Mesenchymal stem cell (in vitro differentiated cells and primary cell): ENCODE measurements at regions not wholly inside any gene's neighbourhood (a gene's known extent, or its start where the extent isn't known, plus 50 kb on each side); places are given as distances from the start of the nearest gene placed in this dataset.
A peak's percentile ranks its signal among the peaks of the same experiment; 100 is the strongest.

Experiments used
- DNase-seq: peaks from one replicate; pipeline ENCODE4 v3.0.0-alpha.2; 2013
- H2AFZ ChIP-seq: one replicate; pipeline ENCODE4 v1.6.1; 2013; ENCODE audit warnings: low read depth, mild to moderate bottlenecking, control low read depth, inconsistent platforms, low read length, moderate library complexity
- H2AK5ac ChIP-seq: 2 replicates; pipeline ENCODE4 v1.6.1; 2013; ENCODE audit warnings: low read length, moderate library complexity, mild to moderate bottlenecking, inconsistent platforms; ENCODE audit not compliant: severe bottlenecking
- H2BK120ac ChIP-seq: one replicate; pipeline ENCODE4 v1.6.1; 2013; ENCODE audit warnings: low read depth, mild to moderate bottlenecking, inconsistent platforms, low read length, moderate library complexity
- H2BK12ac ChIP-seq, 2 experiments: one replicate each; pipeline ENCODE4 v1.6.1; 2013; ENCODE audit warnings: inconsistent platforms in 2 of 2, low read length in 2 of 2, mild to moderate bottlenecking in 2 of 2, moderate library complexity in 2 of 2, control low read depth in 1 of 2
- H2BK15ac ChIP-seq: one replicate; pipeline ENCODE4 v1.6.1; 2013; ENCODE audit warnings: mild to moderate bottlenecking, low read depth, inconsistent platforms; ENCODE audit not compliant: poor library complexity, severe bottlenecking
- H2BK5ac ChIP-seq: 2 replicates; pipeline ENCODE4 v1.6.1; 2013; ENCODE audit warnings: low read depth, mild to moderate bottlenecking, low read length, control low read depth, inconsistent platforms; ENCODE audit not compliant: poor library complexity, severe bottlenecking
- H3K14ac ChIP-seq, 2 experiments: one replicate each; pipeline ENCODE4 v1.6.1; 2013; ENCODE audit warnings: inconsistent platforms in 2 of 2, low read length in 2 of 2, control low read depth in 1 of 2, mild to moderate bottlenecking in 1 of 2, moderate library complexity in 1 of 2
- H3K18ac ChIP-seq, 2 experiments: one replicate each; pipeline ENCODE4 v1.6.1; 2013; ENCODE audit warnings: inconsistent platforms in 2 of 2, low read length in 2 of 2, control low read depth in 1 of 2, low read depth in 1 of 2, mild to moderate bottlenecking in 1 of 2
- H3K23ac ChIP-seq, 2 experiments: one replicate each; pipeline ENCODE4 v1.6.1; 2013; ENCODE audit warnings: inconsistent platforms in 2 of 2, low read length in 2 of 2, mild to moderate bottlenecking in 2 of 2, moderate library complexity in 2 of 2, control low read depth in 1 of 2
- H3K27ac ChIP-seq: 2 replicates; pipeline ENCODE4 v1.5.1; 2013; ENCODE audit warnings: mild to moderate bottlenecking, moderate library complexity, low read length, control low read depth, inconsistent platforms; ENCODE audit not compliant: poor library complexity, severe bottlenecking
- H3K27me3 ChIP-seq, 2 experiments: 2 replicates each; pipeline versions ENCODE4 v1.6.1 to v1.7.0; 2013; ENCODE audit warnings: low read length in 2 of 2, mild to moderate bottlenecking in 2 of 2, moderate library complexity in 2 of 2, control low read depth in 1 of 2, inconsistent platforms in 1 of 2; ENCODE audit not compliant: control insufficient read depth in 1 of 2, insufficient read depth in 1 of 2
- H3K36me3 ChIP-seq, 2 experiments: 2 replicates each; pipeline versions ENCODE4 v1.6.1 to v1.7.0; 2013; ENCODE audit warnings: low read length in 2 of 2, control low read depth in 1 of 2, inconsistent platforms in 1 of 2, low read depth in 1 of 2, mild to moderate bottlenecking in 1 of 2; ENCODE audit not compliant: insufficient read depth in 2 of 2, control insufficient read depth in 1 of 2
- H3K4ac ChIP-seq, 2 experiments: one replicate each; pipeline ENCODE4 v1.6.1; 2013; ENCODE audit warnings: inconsistent platforms in 2 of 2, low read length in 2 of 2, mild to moderate bottlenecking in 2 of 2, moderate library complexity in 2 of 2, control low read depth in 1 of 2, low read depth in 1 of 2
- H3K4me1 ChIP-seq: 2 replicates; pipeline ENCODE4 v1.6.1; 2013; ENCODE audit warnings: low read depth, low read length, control low read depth; ENCODE audit not compliant: control insufficient read depth, insufficient read depth
- H3K4me2 ChIP-seq: 2 replicates; pipeline ENCODE4 v1.6.1; 2013; ENCODE audit warnings: low read length, mild to moderate bottlenecking, inconsistent platforms; ENCODE audit not compliant: poor library complexity, severe bottlenecking
- H3K4me3 ChIP-seq, 2 experiments: 2 replicates each; pipeline versions ENCODE4 v1.5.1 to v1.7.0; 2013; ENCODE audit warnings: low read length in 2 of 2, mild to moderate bottlenecking in 2 of 2, control low read depth in 1 of 2, low read depth in 1 of 2; ENCODE audit not compliant: insufficient read depth in 1 of 2
- H3K79me1 ChIP-seq: replicated peaks from 2 replicates; pipeline ENCODE4 v1.6.1; 2013; ENCODE audit warnings: mild to moderate bottlenecking, control low read depth, low read length, inconsistent platforms; ENCODE audit not compliant: poor library complexity, severe bottlenecking
- H3K9ac ChIP-seq: 2 replicates; pipeline ENCODE4 v1.7.0; 2013; ENCODE audit warnings: mild to moderate bottlenecking, low read length, moderate library complexity
- H3K9me3 ChIP-seq: 2 replicates; pipeline ENCODE4 v1.7.0; 2013; ENCODE audit warnings: mild to moderate bottlenecking, low read length; ENCODE audit not compliant: control insufficient read depth
- H4K8ac ChIP-seq: one replicate; pipeline ENCODE4 v1.6.1; 2013; ENCODE audit warnings: inconsistent platforms, mild to moderate bottlenecking, low read length, moderate library complexity
- H4K91ac ChIP-seq: one replicate; pipeline ENCODE4 v1.6.1; 2013; ENCODE audit warnings: mild to moderate bottlenecking, low read length, inconsistent platforms
- WGBS: methylation state at CpG from one replicate; pipeline ENCODE4 v1.1.7; 2013; ENCODE audit warnings: mixed read lengths; 5-methylcytosine and 5-hydroxymethylcytosine counted together

- Histone ChIP-seq H3K4me3 (no peak overlapping the region), H3K4me1 (no peaks in the 10 kb centered on the region), H3K4ac (no peak overlapping the region), H3K36me3 (no peaks in the 10 kb centered on the region), H3K27me3 (no peaks in the 10 kb centered on the region), H3K14ac (no peak overlapping the region), H3K23ac (no peak overlapping the region), H3K4me2 (no peak overlapping the region), H2AK5ac (no peak overlapping the region), H4K8ac (no peak overlapping the region), H3K79me1 (no peaks in the 10 kb centered on the region), H3K27ac (no peak overlapping the region), H4K91ac (no peak overlapping the region), H2AFZ (no peak overlapping the region), H3K9me3 (no peaks in the 10 kb centered on the region), H2BK15ac (no peak overlapping the region), H2BK12ac (no peak overlapping the region), H2BK5ac (no peak overlapping the region), H3K9ac (no peak overlapping the region), H2BK120ac (no peak overlapping the region), H3K18ac (no peak overlapping the region)
- no CpG with 5 or more reads among the region's 1 CpG for WGBS
- no peak for DNase-seq
Observed at GRCh38 chr16:59913666-59914065, 1179.5 kb upstream of the GOT2 start.

GRCh38 chr16:59909262-59909661, 1175.1 kb upstream of the GOT2 start:
- Histone ChIP-seq H3K27me3 (no peaks in the 10 kb centered on the region), H3K9me3 (no peaks in the 10 kb centered on the region)
- WGBS = 40% methylated on average over 2 of the region's 5 CpGs

GRCh38 chr16:59907611-59908010, 1173.5 kb upstream of the GOT2 start:
- no peak overlapping the region for H3K18ac ChIP-seq
- no peak overlapping the region for H3K27ac ChIP-seq
- H3K9me3 ChIP-seq = no peaks in the 10 kb centered on the region
- H3K4me2 ChIP-seq = no peak overlapping the region
- H3K9ac ChIP-seq = no peak overlapping the region
- H4K91ac ChIP-seq = no peak overlapping the region
- no peak overlapping the region for H3K4me3 ChIP-seq
- no peak overlapping the region for H2BK12ac ChIP-seq
- no peaks in the 10 kb centered on the region for H3K27me3 ChIP-seq
- no peak overlapping the region for H2AK5ac ChIP-seq
- no peaks in the 10 kb centered on the region for H3K4me1 ChIP-seq
- DNase-seq = no peak
- H2AFZ ChIP-seq = no peak overlapping the region
- H2BK15ac ChIP-seq = no peak overlapping the region
- H4K8ac ChIP-seq = no peak overlapping the region
- 85% methylated on average over 4 of the region's 4 CpGs for WGBS
- H2BK120ac ChIP-seq = no peak overlapping the region
- no peaks in the 10 kb centered on the region for H3K36me3 ChIP-seq
- no peak overlapping the region for H2BK5ac ChIP-seq
- H3K14ac ChIP-seq = no peak overlapping the region
- H3K23ac ChIP-seq = no peak overlapping the region
- no peaks in the 10 kb centered on the region for H3K79me1 ChIP-seq
- H3K4ac ChIP-seq = no peak overlapping the region

More at GRCh38 chr16:59909262-59909661, 1175.1 kb upstream of the GOT2 start:
- Histone ChIP-seq H3K27ac (no peak overlapping the region), H3K9ac (no peak overlapping the region), H3K18ac (no peak overlapping the region), H3K36me3 (no peaks in the 10 kb centered on the region), H2BK120ac (no peak overlapping the region), H2AFZ (no peak overlapping the region), H4K91ac (no peak overlapping the region), H2BK15ac (no peak overlapping the region), H3K14ac (no peak overlapping the region), H3K4me3 (no peak overlapping the region), H3K4ac (no peak overlapping the region), H2BK12ac (no peak overlapping the region), H2AK5ac (no peak overlapping the region), H2BK5ac (no peak overlapping the region), H4K8ac (no peak overlapping the region), H3K23ac (no peak overlapping the region), H3K4me2 (no peak overlapping the region), H3K4me1 (no peaks in the 10 kb centered on the region), H3K79me1 (no peaks in the 10 kb centered on the region)
- no peak for DNase-seq

GRCh38 chr16:59905606-59906005, 1171.5 kb upstream of the GOT2 start:
- H3K79me1 ChIP-seq = no peaks in the 10 kb centered on the region
- peak overlapping the region; percentile 79 for H3K9ac ChIP-seq
- 77% methylated on average over 4 of the region's 6 CpGs for WGBS

More at GRCh38 chr16:59905606-59906005, 1171.5 kb upstream of the GOT2 start:
- H2BK15ac ChIP-seq = no peak overlapping the region
- H3K14ac ChIP-seq = no peak overlapping the region
- H2AFZ ChIP-seq = no peak overlapping the region
- no peak overlapping the region for H3K4me2 ChIP-seq
- no peaks in the 10 kb centered on the region for H3K36me3 ChIP-seq
- H3K4me3 ChIP-seq = peak overlapping the region in 1 of 2 experiments; percentile 53
- no peak overlapping the region for H4K8ac ChIP-seq
- no peaks in the 10 kb centered on the region for H3K4me1 ChIP-seq
- no peak overlapping the region for H2BK120ac ChIP-seq
- H2BK5ac ChIP-seq = no peak overlapping the region
- H2AK5ac ChIP-seq = no peak overlapping the region
- no peaks in the 10 kb centered on the region for H3K27me3 ChIP-seq
- H3K27ac ChIP-seq = no peak overlapping the region
- no peak for DNase-seq
- no peak overlapping the region for H3K23ac ChIP-seq
- H2BK12ac ChIP-seq = no peak overlapping the region
- no peaks in the 10 kb centered on the region for H3K9me3 ChIP-seq
- H4K91ac ChIP-seq = no peak overlapping the region
- H3K4ac ChIP-seq = no peak overlapping the region
- no peak overlapping the region for H3K18ac ChIP-seq
